H1 (cell line): ENCODE measurements at regions not wholly inside any gene's neighbourhood (a gene's known extent, or its start where the extent isn't known, plus 50 kb on each side); places are given as distances from the start of the nearest gene placed in this dataset.

ENCODE experiments used
- CREB1 ChIP-seq: IDR thresholded peaks from 2 replicates; pipeline ENCODE4 v1.6.1; 2012; ENCODE audit warnings: inconsistent platforms
- KDM1A ChIP-seq: fragments of 200-600, 300-600 bp; sonication (generic); IDR thresholded peaks from 2 replicates; pipeline ENCODE4 v1.7.1; 2016; ENCODE audit warnings: mild to moderate bottlenecking, low read length, borderline replicate concordance
- KDM5A ChIP-seq: fragments of 200-600 bp; IDR thresholded peaks from 2 replicates; pipeline ENCODE4 v1.7.1; 2012; ENCODE audit warnings: mild to moderate bottlenecking, low read length, inconsistent platforms, mixed read lengths
- NANOG ChIP-seq: IDR thresholded peaks from 2 replicates; pipeline ENCODE4 v1.6.1; 2011; ENCODE audit warnings: low read length, low read depth, mild to moderate bottlenecking, inconsistent platforms; ENCODE audit not compliant: insufficient read depth, poor library complexity, severe bottlenecking
- SAP30 ChIP-seq: fragments of 300-600 bp; sonication (generic); IDR thresholded peaks from 2 replicates; pipeline ENCODE4 v1.7.1; 2012; ENCODE audit warnings: low read length, moderate library complexity, mild to moderate bottlenecking, inconsistent platforms; ENCODE audit not compliant: insufficient read depth, insufficient replicate concordance
- SIX5 ChIP-seq: IDR thresholded peaks from 2 replicates; pipeline ENCODE4 v1.6.1; 2011; ENCODE audit warnings: mild to moderate bottlenecking, low read depth, low read length
- SRF ChIP-seq: IDR thresholded peaks from 2 replicates; pipeline ENCODE4 v1.6.1; 2011; ENCODE audit warnings: mild to moderate bottlenecking, low read depth, low read length, moderate library complexity
- TF ChIP-seq, protein P1 (sequence below): fragments of 300-600 bp; sonication (generic); IDR thresholded peaks from 2 replicates; pipeline ENCODE4 v1.7.1; 2012; ENCODE audit warnings: low read length, moderate library complexity, mild to moderate bottlenecking, inconsistent platforms; ENCODE audit not compliant: insufficient replicate concordance
- TF ChIP-seq, protein P2 (sequence below): IDR thresholded peaks from 2 replicates; pipeline ENCODE4 v1.6.1; 2012; ENCODE audit warnings: low read length, inconsistent platforms

DNA sequence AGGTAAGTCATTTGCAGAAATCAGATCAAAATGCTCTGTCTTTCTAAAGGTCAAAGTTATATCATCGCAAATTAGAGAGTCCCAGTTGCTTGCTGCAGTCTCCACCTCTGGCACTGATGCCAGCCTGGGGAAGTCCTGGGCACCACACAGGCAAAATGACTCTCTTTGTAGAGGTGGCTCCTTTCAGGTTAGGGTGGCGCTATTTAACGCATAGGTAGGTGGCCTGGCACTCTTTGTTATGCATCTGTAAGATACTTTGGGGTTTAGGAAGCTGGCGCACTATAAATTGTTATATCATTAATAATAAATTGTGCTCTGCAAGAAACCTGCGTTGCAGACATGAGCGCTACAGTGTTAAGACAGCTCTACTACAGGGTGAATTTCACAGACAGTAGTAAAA lies 268.5 kb downstream of the ICOS start (continued):
- TF ChIP-seq, protein P1, sequence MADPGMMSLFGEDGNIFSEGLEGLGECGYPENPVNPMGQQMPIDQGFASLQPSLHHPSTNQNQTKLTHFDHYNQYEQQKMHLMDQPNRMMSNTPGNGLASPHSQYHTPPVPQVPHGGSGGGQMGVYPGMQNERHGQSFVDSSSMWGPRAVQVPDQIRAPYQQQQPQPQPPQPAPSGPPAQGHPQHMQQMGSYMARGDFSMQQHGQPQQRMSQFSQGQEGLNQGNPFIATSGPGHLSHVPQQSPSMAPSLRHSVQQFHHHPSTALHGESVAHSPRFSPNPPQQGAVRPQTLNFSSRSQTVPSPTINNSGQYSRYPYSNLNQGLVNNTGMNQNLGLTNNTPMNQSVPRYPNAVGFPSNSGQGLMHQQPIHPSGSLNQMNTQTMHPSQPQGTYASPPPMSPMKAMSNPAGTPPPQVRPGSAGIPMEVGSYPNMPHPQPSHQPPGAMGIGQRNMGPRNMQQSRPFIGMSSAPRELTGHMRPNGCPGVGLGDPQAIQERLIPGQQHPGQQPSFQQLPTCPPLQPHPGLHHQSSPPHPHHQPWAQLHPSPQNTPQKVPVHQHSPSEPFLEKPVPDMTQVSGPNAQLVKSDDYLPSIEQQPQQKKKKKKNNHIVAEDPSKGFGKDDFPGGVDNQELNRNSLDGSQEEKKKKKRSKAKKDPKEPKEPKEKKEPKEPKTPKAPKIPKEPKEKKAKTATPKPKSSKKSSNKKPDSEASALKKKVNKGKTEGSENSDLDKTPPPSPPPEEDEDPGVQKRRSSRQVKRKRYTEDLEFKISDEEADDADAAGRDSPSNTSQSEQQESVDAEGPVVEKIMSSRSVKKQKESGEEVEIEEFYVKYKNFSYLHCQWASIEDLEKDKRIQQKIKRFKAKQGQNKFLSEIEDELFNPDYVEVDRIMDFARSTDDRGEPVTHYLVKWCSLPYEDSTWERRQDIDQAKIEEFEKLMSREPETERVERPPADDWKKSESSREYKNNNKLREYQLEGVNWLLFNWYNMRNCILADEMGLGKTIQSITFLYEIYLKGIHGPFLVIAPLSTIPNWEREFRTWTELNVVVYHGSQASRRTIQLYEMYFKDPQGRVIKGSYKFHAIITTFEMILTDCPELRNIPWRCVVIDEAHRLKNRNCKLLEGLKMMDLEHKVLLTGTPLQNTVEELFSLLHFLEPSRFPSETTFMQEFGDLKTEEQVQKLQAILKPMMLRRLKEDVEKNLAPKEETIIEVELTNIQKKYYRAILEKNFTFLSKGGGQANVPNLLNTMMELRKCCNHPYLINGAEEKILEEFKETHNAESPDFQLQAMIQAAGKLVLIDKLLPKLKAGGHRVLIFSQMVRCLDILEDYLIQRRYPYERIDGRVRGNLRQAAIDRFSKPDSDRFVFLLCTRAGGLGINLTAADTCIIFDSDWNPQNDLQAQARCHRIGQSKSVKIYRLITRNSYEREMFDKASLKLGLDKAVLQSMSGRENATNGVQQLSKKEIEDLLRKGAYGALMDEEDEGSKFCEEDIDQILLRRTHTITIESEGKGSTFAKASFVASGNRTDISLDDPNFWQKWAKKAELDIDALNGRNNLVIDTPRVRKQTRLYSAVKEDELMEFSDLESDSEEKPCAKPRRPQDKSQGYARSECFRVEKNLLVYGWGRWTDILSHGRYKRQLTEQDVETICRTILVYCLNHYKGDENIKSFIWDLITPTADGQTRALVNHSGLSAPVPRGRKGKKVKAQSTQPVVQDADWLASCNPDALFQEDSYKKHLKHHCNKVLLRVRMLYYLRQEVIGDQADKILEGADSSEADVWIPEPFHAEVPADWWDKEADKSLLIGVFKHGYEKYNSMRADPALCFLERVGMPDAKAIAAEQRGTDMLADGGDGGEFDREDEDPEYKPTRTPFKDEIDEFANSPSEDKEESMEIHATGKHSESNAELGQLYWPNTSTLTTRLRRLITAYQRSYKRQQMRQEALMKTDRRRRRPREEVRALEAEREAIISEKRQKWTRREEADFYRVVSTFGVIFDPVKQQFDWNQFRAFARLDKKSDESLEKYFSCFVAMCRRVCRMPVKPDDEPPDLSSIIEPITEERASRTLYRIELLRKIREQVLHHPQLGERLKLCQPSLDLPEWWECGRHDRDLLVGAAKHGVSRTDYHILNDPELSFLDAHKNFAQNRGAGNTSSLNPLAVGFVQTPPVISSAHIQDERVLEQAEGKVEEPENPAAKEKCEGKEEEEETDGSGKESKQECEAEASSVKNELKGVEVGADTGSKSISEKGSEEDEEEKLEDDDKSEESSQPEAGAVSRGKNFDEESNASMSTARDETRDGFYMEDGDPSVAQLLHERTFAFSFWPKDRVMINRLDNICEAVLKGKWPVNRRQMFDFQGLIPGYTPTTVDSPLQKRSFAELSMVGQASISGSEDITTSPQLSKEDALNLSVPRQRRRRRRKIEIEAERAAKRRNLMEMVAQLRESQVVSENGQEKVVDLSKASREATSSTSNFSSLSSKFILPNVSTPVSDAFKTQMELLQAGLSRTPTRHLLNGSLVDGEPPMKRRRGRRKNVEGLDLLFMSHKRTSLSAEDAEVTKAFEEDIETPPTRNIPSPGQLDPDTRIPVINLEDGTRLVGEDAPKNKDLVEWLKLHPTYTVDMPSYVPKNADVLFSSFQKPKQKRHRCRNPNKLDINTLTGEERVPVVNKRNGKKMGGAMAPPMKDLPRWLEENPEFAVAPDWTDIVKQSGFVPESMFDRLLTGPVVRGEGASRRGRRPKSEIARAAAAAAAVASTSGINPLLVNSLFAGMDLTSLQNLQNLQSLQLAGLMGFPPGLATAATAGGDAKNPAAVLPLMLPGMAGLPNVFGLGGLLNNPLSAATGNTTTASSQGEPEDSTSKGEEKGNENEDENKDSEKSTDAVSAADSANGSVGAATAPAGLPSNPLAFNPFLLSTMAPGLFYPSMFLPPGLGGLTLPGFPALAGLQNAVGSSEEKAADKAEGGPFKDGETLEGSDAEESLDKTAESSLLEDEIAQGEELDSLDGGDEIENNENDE = no peak
- TF ChIP-seq, protein P2, sequence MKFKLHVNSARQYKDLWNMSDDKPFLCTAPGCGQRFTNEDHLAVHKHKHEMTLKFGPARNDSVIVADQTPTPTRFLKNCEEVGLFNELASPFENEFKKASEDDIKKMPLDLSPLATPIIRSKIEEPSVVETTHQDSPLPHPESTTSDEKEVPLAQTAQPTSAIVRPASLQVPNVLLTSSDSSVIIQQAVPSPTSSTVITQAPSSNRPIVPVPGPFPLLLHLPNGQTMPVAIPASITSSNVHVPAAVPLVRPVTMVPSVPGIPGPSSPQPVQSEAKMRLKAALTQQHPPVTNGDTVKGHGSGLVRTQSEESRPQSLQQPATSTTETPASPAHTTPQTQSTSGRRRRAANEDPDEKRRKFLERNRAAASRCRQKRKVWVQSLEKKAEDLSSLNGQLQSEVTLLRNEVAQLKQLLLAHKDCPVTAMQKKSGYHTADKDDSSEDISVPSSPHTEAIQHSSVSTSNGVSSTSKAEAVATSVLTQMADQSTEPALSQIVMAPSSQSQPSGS = no peak
- TF ChIP-seq SAP30 (no peak), CREB1 (no peak), KDM5A (no peak), SRF (no peak), KDM1A (no peak), SIX5 (no peak), NANOG (no peak)
